ENCODE measurements at regions not wholly inside any gene's neighbourhood (a gene's known extent, or its start where the extent isn't known, plus 50 kb on each side); places are given as distances from the start of the nearest gene placed in this dataset.

DNA sequence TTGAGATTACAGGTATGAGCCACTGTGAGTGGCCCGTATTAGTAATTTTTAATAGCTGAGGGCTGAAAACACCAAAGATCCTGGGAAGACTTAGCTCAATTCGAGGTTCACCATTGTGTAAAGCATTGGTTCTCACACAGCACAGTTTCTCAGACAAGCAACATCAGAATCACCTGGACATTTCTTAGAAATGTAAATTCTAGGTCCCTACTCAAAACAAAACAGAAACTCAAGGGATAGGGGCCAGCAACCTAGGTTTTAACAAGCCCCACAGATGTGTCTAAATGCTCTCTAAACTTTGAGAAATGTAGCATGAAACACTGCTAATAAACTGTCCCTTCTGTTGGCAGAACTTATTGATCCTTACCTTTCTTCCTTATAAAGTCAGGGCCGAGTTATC is 681.2 kb downstream of the RNF144A start:
- no peak for DNase-seq (ENCODE audit: low read depth)

DNA sequence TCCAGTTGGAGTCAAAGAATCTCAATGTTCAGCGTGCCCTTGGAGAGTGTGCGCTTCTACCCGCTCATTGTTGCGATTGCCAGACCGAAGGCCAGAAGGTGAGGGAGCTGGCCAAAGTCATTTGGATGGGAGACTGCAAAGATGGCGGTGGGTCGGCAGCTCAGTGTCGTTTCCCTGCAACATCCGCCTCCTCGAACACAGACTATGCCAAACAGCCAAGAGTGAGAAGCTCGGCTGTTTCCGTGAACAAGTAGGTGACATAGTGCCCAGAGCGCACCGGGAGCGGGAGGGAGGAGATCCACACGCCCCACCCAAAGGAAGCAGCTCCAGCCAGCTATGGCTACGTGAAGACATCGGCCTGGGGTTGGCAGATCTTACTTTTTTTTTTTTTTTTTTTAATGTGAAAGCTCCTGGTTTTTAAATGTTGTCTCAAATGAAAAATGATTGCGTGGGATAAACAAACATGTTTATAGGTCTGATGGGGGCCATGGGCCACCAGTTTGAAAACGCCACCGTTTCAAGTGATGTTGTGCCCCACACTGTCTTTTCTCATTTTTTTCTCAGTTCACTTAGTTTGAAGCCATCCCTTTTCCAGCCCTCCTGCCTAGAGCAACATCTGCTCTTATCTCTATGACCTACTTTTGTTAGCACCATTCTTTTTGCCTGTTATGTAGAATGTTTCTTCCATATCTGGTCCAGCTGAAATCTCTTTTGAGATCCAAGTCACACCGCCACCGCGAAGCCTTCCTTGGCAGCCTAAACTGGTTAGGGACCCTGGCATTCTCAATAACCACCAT is 682.4 kb downstream of the RNF144A start:
- DNase-seq (ENCODE audit: low read depth), result no peak

DNA sequence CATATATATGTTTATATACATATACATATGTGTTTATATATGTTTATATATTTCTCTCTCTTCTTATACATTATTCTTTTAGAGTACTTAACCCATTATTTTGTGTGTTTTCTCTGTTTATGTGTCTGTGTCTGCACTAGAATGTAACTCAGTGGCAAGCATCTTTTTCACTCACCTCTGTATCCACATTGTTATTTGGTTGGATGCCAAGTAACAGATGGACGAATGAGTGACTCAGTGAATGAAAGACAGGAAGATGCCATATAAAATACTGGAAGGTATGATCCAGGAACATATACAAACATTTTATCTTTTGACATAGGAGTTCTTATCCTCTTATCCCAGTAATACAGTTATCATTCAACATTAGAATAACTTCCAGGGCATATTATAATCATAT is 684.8 kb downstream of the RNF144A start:
- no peak for DNase-seq (ENCODE audit: low read depth)

DNA sequence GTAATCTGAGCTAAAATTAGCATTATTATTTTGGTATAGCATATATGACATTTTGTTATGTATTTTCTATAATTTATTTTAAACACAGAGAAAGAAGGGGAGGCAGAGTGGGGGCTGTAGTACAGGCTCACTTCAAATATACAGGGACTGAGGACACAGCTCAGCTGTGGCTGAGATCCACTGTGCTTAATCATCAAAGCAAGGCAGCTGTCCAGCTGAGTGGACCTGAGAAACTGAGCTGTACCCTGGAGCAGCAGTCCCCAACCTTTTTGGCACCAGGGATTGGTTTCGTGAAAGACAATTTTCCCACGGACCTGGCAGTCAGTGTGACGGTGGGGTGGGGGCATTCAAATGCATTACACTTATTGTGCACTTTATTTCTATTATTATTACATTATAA is 687.2 kb downstream of the RNF144A start:
- DNase-seq (ENCODE audit: low read depth), result no peak

DNA sequence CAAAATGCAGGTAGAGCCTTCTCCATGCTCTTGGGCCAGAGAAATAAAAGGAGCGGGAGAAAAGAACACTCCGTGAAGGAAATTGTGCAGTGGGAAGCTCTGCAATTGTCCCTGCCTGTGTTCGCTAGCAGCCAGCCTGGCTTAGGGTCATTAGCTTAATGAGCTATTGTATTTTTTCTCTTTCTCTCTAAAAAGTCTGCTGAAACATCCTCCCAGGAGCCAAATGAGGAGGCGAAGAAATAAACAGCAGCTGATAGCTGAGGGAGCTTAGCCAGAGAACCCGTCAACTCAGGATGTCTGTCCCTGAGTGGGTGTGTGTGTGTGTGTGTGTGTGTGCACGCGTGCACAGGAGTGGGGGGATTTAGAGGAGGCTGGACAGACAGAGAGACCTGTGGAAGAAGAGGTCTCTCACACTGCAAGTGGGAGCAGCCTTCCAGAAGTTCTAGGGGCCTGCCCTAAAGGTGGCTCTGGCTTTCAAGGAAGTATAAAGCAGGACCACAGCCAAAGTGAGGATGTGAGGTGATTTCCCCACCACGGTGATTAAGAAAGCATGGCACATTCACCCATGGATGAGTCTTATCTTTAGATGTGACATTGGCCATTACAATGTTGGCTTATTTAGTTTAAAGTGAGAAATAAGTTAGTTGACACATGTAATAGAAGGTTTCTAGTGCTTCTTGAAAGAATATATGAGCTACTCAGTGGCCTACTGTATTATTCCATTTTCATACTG is 690.4 kb downstream of the RNF144A start:
- no peak for DNase-seq (ENCODE audit: low read depth)

DNA sequence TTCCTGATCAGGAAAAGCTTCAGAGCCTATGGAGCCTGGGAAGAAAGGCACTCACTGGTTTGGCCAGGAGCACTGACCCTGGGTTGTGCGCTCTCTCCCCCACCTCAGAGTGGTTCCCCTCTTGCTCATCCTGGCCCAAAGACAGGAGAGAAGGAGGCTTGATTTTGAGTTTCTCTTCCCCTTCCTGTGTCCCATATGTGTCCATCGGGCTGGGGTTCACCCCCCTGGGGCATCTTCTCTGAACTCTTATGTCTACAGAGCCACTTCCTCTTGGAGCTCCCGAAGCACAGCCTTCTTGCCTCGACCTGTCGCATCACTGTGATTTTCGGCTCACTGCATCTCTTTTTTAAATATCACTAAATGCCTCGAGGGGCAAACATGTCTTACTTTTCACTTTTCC is 692.3 kb downstream of the RNF144A start:
- DNase-seq (ENCODE audit: low read depth), result no peak

DNA sequence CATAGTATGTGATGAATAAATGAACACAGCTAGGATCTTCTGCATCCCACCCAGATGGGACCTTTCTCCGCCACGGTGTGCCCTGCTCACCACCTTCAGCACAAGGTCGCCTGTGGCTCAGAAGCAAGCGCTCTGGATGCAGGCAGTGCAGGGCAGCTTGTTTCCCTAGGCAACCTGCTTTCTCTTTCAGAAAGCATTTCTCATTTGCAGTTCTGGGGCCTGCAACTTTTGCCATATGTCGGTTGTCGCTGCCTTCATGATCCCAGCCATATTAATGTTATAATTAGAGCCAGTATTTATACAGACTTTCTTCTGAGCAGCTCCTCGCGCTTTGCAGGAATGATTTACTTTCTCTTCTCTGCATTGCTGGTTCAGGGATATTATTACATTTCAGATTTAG is 692.8 kb downstream of the RNF144A start:
- DNase-seq (ENCODE audit: low read depth), result no peak

DNA sequence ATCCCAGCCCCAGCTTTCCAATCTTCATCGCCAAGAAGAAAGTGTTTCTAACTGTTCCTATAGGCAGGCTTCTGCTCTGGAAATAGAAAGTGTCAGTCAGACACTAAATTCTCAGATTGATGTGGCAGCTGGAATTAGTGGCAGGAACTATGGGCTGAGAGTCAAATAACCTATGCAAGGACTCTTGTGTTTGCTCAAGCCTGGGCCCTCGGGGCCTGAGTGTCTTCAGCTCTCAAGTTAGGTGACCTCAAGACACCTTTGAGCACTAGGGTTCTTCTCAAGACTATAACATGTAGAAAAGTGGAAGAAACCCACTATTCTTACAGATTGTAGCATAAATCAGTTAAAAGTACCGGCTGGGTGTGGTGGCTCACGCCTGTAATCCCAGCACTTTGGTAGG is 694.5 kb downstream of the RNF144A start:
- DNase-seq (ENCODE audit: low read depth), result no peak

DNA sequence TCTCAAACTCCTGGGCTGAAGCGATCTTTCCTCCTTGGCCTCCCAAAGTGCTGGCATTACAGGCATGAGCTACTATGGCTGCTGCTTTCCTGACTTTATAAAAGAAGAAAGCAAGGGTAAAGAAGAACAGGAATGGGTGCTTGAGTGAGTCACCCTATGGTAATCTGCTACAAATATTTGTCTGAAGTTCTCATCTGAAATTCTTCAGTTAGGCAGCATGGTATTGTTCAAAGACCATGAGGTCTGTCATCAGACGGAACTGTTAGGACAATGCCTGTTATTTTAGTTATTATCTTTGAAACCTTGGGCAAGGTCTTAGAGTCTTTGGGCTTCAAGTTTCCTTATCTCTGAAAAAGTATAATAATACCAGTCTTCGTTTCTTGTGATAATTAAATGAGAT is 695.8 kb downstream of the RNF144A start:
- DNase-seq (ENCODE audit: low read depth), result peak; percentile 15

DNA sequence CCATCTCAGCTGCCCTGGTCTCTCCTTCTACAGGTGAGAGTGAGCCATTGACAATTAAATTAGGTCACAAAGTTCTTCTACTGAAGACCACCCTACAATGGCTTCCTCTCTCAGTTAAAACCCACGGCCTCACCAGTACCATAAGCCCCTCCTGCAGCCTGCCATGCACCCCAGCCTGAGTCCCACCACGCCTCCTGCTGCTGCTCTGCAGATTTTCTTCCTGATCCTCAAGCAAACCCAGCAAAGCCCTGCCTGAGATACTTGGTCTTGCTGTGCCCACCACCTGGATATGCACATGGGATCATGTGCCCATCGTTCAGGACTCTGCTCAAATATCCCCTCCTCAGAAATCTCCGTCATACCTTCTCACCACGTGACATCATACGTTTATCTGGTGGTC is 696.6 kb downstream of the RNF144A start:
- no peak for DNase-seq (ENCODE audit: low read depth)

DNA sequence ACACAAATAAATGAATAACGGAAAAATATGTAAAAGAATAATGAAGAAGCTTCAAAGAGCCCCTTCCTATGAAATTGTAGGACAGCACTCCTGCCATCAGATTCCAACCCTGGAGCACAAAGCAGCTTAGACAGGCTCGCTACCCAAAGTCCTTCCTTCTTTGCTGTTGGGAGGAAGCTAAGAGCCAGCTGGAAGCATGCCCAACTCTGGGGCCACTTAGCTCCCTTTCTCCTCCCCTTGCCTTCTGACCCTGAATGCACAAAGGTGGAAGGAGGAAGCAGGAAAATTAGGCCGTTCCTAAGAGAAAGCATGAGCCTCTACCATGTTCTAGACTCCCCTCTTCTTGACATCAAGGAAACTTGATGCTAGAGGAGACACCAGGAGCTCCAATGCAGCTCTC is 700.8 kb downstream of the RNF144A start:
- no peak for DNase-seq (ENCODE audit: low read depth)

DNA sequence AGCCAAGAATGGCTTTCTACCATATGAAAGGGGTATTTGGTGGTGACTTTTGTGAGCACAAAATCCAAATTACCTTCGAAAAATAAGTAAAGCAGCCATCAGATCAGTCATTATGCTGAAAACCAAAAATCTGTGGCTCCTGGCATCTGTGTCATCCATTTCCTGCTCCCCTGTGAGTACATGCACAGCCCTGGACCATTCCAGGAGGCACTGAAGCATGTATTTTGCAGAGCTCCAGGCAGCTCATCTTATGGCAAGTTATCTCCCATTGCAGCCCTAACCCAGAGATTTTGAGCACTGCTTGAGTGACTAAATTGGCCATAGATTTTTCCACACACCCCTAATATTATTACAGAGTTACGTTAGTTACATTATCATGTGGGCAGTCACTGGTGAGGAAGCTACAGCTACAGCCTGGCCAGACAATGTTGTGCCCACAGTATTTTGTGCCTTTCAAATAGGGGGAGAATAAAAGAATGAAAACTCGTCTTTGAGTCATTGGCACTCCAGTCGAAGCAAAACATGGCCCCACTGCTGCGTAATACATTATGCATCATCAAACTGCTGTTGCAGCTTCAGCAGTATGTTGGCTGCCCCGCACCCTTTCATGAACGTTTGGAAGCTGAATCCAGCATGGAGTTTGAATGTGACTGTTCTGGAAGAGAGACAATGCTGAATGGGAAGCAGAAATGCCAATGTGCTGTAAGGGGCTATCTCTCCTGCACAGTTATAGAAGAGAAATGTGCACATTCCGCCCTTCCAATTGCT is 702.2 kb downstream of the RNF144A start:
- DNase-seq (ENCODE audit: low read depth), result peak; percentile 30

DNA sequence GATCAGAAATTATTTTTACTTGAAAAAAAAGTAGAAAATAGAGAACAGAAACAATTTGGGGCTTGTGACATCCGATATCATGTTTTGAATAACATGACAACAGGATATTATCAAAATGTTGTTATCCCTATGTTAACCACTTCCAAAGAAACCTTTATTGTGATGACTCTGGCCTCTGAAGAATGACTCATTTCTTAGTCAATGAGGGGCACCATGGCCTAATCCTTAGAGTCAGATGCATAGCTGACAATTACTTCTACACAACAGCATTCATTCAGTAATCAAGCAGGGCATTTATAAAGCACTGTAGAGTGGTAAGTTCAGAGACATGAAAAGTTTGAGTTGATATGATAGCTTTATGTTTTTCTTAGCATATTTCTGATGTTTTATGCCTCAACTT is 703.0 kb downstream of the RNF144A start:
- peak; percentile 55 for DNase-seq (ENCODE audit: low read depth)

DNA sequence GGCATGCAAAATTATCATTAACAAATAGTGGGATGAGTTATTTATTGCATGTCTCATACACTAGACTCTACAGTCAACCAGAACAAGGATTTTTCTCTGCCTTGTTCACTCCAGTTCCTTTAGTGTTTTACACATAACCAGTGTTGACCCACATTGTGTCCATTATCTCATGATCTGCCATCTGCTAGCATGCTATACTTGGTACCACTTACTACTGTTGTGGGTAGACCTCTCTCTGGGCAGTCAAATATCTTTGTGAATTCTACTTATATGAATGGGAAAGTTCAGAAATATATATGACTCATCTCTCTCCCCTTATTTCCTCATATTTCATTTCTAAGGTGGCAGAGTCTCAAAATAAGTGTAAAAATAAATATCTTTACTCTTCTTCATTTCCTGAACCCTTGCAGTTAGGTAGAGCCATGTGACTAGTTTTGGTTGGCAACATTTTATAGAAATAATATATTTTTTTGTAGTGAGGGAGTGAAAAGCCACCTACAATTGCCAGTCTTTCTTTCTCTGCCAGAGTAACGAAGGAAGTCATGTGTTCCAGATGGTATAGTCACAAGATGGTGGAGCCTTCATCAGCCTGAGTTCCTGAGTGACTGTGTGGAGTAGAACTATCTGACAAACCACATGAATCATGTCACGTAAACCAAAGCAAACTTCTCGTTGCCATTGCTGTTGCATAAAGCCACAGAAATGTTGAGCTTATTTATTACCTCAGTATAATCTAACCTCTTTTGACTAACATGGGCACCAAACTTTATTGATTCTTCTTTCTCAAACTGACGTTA is 704.0 kb downstream of the RNF144A start:
- DNase-seq (ENCODE audit: low read depth), result peak; percentile 29

DNA sequence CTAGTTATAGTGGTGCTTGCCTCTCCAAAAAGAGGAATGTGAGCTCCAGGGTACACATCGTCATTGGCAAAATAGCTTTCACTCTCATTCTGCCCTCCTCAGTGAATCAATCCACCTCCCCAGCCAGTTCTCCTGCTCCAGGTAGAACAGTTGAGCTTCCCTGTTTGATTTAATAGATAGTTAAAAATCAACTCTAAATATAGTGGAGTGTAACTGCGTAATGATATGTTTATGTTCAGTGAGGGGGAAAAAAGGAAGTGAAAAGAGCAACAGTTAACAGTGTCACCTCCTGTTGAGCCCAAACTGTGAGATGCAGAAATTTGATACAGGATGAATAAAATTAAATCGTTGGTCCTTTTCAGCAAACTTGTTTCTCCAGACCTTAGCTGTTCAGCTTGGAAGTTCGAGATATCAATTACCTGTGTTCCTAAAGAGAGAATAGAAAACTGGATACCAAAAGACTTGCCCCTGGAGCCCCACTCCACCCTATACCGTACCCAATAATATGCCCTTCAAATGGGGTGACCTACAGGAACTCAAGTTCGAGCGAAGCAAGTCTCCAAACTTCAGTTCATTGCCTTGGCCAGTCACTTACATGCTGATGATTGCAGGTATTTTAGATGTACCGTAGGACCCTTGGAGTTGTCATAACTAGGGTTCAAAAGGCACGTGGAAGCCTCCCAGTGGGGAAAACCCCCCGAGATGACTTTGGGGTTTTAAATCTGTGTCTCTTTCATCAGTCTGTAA is 708.4 kb downstream of the RNF144A start:
- no peak for DNase-seq (ENCODE audit: low read depth)

DNA sequence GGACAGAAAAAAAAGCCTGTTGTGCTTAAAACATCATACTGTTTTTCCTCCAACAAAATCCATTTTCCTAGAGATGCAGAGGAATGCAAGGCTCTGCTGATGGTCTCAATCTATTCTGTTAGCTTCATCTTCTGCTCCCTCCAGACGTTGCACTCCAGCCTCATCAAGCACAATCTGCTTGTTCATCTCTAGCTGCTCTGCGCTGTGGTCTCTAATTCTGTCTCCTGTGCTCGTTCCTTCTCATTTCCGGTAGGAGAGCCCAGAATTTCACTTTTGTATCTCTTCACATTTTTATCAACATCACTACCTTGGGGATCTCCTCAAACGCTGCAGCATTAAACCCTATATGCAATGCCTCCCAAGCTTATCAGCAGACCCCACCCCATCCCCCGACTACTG is 708.9 kb downstream of the RNF144A start:
- DNase-seq (ENCODE audit: low read depth), result no peak

DNA sequence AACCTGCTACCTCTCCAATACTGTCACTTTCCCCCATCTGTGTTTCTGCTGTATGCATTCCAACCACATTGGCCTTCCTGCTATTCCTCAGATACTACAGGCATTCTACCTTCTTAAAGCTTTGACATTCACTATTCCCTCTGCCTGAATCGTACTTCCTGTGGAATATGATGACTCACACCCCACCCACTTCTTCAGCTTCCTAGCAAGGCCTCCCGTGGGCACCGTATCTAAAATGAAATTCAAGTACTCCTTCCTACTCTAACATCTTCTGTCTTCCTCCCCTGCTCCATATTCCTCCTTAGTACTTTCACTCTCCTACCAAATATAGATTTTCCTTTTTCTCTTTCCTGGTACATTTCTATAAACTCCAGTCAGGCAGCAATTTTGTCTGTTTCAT is 710.4 kb downstream of the RNF144A start:
- peak; percentile 52 for DNase-seq (ENCODE audit: low read depth)

DNA sequence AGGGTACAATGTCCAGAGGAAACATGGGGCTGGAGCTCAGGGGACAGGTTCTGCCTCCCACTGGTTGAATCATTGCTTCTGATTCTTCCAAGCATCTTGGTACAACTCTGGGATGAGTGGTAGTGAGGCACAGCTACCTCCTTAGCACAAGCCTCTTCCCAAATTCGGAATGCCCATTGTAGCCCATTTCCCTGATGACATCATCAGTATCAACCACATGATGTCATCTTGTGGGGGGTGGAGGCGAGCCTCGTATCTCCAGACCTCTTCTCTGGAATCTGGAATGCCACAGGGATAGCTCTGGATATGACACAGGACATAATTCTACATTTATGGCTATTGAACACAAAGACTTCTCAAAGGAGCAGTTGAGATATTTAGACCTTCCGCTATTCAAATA is 715.2 kb downstream of the RNF144A start:
- no peak for DNase-seq (ENCODE audit: low read depth)

DNA sequence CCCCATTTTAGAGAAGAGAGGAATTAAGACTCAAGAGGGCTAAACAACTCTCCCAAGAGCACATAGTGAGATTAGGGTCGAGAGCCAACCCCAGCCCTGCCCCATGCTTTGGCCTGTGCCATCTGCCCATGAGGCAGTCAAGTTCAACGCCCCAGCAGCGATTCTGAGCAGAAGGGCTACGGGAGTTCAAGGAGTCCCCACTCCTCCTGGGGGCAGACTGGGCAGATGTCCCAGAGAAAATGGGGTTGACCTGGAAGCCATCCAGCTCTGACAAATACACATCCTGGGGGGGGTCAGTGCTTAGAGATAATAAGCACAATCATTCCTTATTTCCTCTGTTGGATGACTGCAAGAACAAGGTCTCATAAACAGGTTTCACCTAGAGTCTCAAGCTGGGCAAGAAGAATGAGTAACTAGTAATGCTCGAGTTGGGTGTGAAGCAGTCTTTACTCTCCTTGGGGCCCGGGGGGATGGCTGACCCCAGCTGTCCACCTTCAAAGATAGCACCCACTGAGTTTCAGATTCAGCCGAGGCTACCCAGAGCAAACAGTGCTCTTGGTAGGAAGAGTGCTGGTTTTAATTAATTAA is 716.4 kb downstream of the RNF144A start:
- peak; percentile 47 for DNase-seq (ENCODE audit: low read depth)

DNA sequence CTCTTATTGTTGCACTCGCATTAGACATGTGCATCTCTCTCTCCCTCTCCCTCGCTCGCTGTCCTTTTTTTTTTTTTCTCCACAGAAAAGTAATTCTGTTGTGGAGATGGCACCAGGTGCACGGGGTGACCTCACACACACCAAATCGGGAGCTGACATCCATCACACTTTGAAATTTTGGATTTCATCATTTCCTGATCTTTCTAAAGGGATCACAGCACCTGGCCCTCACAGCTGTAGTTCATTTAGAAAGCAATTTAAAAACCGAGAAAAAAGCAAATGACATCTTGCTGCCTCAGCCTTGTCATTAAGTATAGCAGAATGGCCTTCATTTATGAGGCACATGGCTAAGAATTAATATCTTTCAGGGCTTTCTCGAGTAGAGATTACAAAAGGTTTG is 717.2 kb downstream of the RNF144A start:
- no peak for DNase-seq (ENCODE audit: low read depth)

DNA sequence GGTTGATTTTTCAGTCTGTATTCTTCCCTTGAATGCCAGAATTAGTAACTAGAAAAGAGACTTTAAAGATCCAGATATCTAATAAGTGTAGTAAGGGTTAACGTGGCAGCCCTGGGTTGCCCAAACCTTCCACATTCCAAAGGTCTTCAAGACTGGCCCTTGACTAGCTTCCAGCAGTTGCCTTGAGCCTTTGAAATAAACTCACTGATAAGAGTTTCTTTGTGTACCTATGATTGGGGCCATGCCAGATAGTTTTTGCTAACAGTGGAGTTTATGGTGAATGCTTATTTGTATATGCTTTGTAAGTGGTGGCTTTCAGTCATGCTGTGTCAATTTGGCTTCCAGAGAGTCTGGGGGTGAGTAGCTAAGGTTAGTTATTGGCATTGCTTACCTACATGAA is 722.3 kb downstream of the RNF144A start:
- DNase-seq (ENCODE audit: low read depth), result no peak

All from RPMI7951 (cell line).